ENCODE measurements at regions not wholly inside any gene's neighbourhood (a gene's known extent, or its start where the extent isn't known, plus 50 kb on each side); places are given as distances from the start of the nearest gene placed in this dataset.

GRCh38 chr1:222042120-222042519, 300.2 kb upstream of the DUSP10 start:
- no peak for TF ChIP-seq CTCF (IDR thresholded peaks at IDR 0.05; ENCODE audit: poor library complexity)
- TF ChIP-seq EZH2 (IDR thresholded peaks at IDR 0.05; ENCODE audit: borderline replicate concordance) = no peak

All from hepatocyte (in vitro differentiated cells).